ENCODE measurements at regions not wholly inside any gene's neighbourhood (a gene's known extent, or its start where the extent isn't known, plus 50 kb on each side); places are given as distances from the start of the nearest gene placed in this dataset.

- TF ChIP-seq, protein P1, sequence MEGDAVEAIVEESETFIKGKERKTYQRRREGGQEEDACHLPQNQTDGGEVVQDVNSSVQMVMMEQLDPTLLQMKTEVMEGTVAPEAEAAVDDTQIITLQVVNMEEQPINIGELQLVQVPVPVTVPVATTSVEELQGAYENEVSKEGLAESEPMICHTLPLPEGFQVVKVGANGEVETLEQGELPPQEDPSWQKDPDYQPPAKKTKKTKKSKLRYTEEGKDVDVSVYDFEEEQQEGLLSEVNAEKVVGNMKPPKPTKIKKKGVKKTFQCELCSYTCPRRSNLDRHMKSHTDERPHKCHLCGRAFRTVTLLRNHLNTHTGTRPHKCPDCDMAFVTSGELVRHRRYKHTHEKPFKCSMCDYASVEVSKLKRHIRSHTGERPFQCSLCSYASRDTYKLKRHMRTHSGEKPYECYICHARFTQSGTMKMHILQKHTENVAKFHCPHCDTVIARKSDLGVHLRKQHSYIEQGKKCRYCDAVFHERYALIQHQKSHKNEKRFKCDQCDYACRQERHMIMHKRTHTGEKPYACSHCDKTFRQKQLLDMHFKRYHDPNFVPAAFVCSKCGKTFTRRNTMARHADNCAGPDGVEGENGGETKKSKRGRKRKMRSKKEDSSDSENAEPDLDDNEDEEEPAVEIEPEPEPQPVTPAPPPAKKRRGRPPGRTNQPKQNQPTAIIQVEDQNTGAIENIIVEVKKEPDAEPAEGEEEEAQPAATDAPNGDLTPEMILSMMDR (conservative IDR thresholded peaks at IDR 0.05; ENCODE audit: low read length), result no peak
- H3K4me3 ChIP-seq (ENCODE audit: low read length), result no peak overlapping the region
- DNase-seq (ENCODE audit: low read depth), result no peak
Measured at GRCh38 chr18:76136701-76137100, 358.3 kb downstream of the ZNF516 start.

DNA sequence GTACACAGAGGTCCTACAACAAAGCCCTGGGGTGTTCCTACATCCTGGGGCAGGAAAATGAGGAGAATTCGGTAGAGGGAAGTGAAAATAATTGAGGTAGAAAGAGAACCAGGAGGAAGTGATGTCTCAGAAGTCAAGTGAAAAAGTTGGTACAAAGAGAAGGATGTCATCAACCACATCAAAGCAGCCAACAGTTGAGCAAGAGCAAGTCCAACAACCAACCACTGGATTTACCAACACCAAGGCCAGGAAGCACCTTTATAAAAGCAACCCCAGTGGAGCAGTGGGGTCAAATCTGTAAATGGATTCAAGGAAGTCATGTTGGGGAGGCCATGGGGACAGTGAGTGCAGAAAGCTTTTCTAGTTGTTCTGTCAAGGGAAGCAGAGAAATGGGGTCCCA lies 360.4 kb downstream of the ZNF516 start:
- TF ChIP-seq, protein P1 (conservative IDR thresholded peaks at IDR 0.05; ENCODE audit: low read length), result no peak
- no peak overlapping the region for H3K4me3 ChIP-seq (ENCODE audit: low read length)
- no peak for DNase-seq (ENCODE audit: low read depth)

DNA sequence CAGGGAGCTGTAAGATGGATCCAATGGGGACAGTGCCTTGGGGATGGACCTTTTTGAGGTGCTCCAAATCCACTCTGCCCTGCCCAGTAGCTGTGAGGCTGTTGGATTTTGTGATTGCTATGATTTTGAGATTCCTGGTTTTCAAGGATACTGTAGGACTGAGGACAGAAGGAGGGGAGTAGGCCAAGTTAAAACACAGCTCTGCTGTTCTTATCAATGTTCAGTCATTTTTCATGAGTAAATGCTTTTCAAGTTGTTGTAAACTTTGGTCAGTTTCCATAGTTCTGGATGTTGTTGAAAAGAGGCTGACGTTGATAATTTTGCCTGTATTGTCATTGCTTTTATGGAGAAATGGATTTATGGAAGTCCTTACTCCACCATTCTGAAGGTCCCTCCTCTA lies 361.2 kb downstream of the ZNF516 start:
- H3K4me3 ChIP-seq (ENCODE audit: low read length), result no peak overlapping the region
- no peak for DNase-seq (ENCODE audit: low read depth)
- TF ChIP-seq, protein P1 (conservative IDR thresholded peaks at IDR 0.05; ENCODE audit: low read length), result no peak

GRCh38 chr18:76131738-76132137 lies 363.3 kb downstream of the ZNF516 start:
- TF ChIP-seq, protein P1 (conservative IDR thresholded peaks at IDR 0.05; ENCODE audit: low read length), result no peak
- no peak overlapping the region for H3K4me3 ChIP-seq (ENCODE audit: low read length)
- peak; percentile 55 for DNase-seq (ENCODE audit: low read depth)

DNA sequence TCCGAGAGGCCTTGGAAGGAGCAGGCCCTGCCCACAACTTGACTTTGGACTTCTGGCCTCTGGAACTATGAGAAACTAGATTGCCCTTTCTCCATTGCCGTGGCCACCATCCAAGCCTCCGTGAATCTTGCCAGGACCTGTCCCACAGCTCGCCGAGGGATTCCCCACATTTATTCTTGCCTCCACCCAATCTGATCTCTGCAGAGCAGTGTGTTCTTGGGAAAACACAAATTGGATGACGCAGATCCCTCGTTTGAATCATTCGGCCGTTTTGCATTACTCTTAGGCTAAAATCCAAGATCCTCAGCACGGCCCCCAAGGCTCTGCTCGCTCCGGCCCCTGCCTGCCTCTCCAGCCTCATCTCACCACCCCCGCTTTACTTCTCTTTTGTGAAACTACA lies 364.2 kb downstream of the ZNF516 start:
- TF ChIP-seq, protein P1 (conservative IDR thresholded peaks at IDR 0.05; ENCODE audit: low read length), result no peak
- no peak overlapping the region for H3K4me3 ChIP-seq (ENCODE audit: low read length)
- peak; percentile 22 for DNase-seq (ENCODE audit: low read depth)

DNA sequence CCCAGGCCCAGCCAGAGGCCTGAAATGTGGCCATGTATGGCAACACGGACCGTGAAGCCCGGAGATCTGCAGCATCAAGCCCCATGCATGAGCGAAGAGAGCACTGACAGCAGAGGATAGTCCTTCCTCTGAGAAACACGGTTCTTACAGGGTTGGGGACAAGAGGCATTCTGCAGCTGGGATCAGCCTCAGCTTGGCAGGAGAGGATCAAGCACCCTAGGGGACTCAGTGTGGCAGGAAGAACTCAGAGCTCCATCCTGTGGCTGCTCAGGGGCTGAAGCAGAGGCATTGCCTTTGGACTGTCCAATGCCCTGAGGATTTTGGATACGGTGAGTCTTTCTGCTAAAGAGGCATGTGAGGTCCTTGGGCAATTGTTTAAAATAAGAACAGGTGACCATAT lies 368.7 kb downstream of the ZNF516 start:
- TF ChIP-seq, protein P1 (conservative IDR thresholded peaks at IDR 0.05; ENCODE audit: low read length), result peak; percentile 40
- no peak overlapping the region for H3K4me3 ChIP-seq (ENCODE audit: low read length)
- DNase-seq (ENCODE audit: low read depth), result peak; percentile 24

DNA sequence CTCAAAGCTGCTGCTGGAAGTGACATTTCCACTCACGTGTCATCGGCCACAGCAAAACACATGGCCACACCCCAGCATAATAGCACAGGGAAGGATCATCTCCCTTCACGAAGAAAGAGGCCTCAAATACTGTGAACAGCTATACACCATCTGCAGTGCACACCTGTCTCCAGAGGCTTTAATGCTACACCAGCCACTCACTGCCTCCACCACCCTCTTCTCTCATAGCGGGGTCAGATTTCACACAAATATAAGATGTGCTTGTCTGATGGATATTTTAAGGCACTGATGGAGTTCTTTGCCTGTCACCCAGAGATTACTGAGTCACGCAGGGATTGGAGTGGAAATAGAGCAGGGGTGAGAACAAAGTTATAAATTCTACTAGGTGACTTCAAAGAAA lies 374.0 kb downstream of the ZNF516 start:
- TF ChIP-seq, protein P1 (conservative IDR thresholded peaks at IDR 0.05; ENCODE audit: low read length), result no peak
- DNase-seq (ENCODE audit: low read depth), result no peak
- H3K4me3 ChIP-seq (ENCODE audit: low read length), result no peak overlapping the region

All from AG10803 (cell line).